GM12878 (cell line): ENCODE measurements at regions not wholly inside any gene's neighbourhood (a gene's known extent, or its start where the extent isn't known, plus 50 kb on each side); places are given as distances from the start of the nearest gene placed in this dataset.

Source experiments
- CBX3 ChIP-seq: fragments of 200-600 bp; sonication (generic); IDR thresholded peaks from 2 replicates; pipeline ENCODE4 v1.6.1; 2016; ENCODE audit warnings: low read depth, borderline replicate concordance
- EP300 ChIP-seq, 2 experiments: fragments of 150-350 bp in 1 of 2; IDR thresholded peaks; 2 replicates each; pipeline ENCODE4 v1.6.1; 2011 to 2012; ENCODE audit warnings: low read depth in 2 of 2, low read length in 2 of 2, borderline replicate concordance in 1 of 2, improper control_type of control experiment in 1 of 2, inconsistent platforms in 1 of 2; ENCODE audit not compliant: control insufficient read depth in 1 of 2
- EZH2 ChIP-seq: IDR thresholded peaks from 2 replicates; pipeline ENCODE4 v1.6.1; 2012; ENCODE audit warnings: low read depth, mild to moderate bottlenecking, control low read depth, inconsistent platforms, low read length, borderline replicate concordance; ENCODE audit not compliant: control insufficient read depth
- HDAC2 ChIP-seq: fragments of 200-600 bp; sonication (generic); IDR thresholded peaks from 2 replicates; pipeline ENCODE4 v1.6.1; 2017
- POLR2A ChIP-seq: IDR thresholded peaks from 2 replicates; pipeline ENCODE4 v1.6.1; 2011; ENCODE audit warnings: low read depth, mild to moderate bottlenecking, low read length
- RBBP5 ChIP-seq: fragments of 200-600 bp; sonication (generic); conservative IDR thresholded peaks from 2 replicates; pipeline ENCODE4 v1.6.1; 2016
- SUZ12 ChIP-seq: fragments of 200-600 bp; sonication (generic); IDR thresholded peaks from one replicate; pipeline ENCODE4 v1.6.1; 2018; ENCODE audit warnings: antibody characterized with exemption, mild to moderate bottlenecking; ENCODE audit not compliant: unreplicated experiment
- TAF1 ChIP-seq: IDR thresholded peaks from 2 replicates; pipeline ENCODE4 v1.6.1; 2011; ENCODE audit warnings: mild to moderate bottlenecking, low read depth, low read length, borderline replicate concordance
- TBL1XR1 ChIP-seq: IDR thresholded peaks from 2 replicates; pipeline ENCODE4 v1.6.1; 2012; ENCODE audit warnings: low read depth, low read length, improper control_type of control experiment
- TCF3 ChIP-seq: IDR thresholded peaks from 2 replicates; pipeline ENCODE4 v1.6.1; 2012; ENCODE audit warnings: low read depth, mild to moderate bottlenecking, low read length, borderline replicate concordance; ENCODE audit not compliant: insufficient read depth
- ZNF274 ChIP-seq: IDR thresholded peaks from one replicate; pipeline ENCODE4 v1.8.0; 2011; ENCODE audit not compliant: insufficient read length, insufficient read depth
- TF ChIP-seq, protein P1 (sequence below), 3 experiments: IDR thresholded peaks in 2 of 3; conservative IDR thresholded peaks in 1 of 3; 2 replicates each; pipeline ENCODE4 v1.5.1; 2011; ENCODE audit warnings: low read depth in 3 of 3, low read length in 3 of 3, mild to moderate bottlenecking in 3 of 3, control low read depth in 2 of 3, moderate library complexity in 2 of 3, inconsistent platforms in 1 of 3, mixed read lengths in 1 of 3; ENCODE audit not compliant: control insufficient read depth in 2 of 3, insufficient read depth in 1 of 3; ENCODE audit errors: extremely low read depth in 1 of 3

DNA sequence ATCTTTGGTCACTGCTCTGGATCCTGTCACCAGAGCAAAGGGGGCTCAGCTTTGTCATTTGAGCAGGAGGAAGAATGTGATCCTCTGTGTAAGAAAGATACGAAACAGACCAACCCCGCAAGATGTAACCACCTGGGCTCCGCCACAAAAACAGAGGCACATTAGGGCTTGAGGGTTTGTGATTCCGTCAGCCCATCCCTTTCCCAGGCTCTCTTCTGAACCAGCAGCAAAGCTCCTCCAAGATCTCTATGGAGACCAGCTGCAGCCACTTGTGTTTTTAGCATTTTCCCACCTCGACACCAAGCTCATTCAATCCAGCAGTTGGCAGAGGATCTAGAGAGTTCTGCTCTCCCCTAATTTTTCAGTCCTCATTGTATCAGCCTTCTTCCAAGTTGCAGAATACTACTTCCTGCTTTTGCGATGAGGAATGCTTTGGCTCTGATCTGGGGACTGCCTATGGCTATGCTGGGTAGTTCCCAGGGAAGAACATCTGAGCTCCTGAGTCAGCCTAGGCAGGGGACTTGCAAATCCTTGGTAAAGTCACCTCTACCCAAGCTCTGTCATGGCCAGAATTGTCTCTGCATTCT, 139.6 kb upstream of the RAB12 start:
- no peak for TF ChIP-seq RBBP5
- no peak for TF ChIP-seq ZNF274
- TF ChIP-seq POLR2A: no peak
- TF ChIP-seq EP300 (IDR thresholded peaks at IDR 0.05; ENCODE audit: borderline replicate concordance in 1 of 2, control insufficient read depth in 1 of 2, low read depth in 2 of 2, low read length in 2 of 2): no peak
- TF ChIP-seq HDAC2: no peak
- TF ChIP-seq, protein P1, sequence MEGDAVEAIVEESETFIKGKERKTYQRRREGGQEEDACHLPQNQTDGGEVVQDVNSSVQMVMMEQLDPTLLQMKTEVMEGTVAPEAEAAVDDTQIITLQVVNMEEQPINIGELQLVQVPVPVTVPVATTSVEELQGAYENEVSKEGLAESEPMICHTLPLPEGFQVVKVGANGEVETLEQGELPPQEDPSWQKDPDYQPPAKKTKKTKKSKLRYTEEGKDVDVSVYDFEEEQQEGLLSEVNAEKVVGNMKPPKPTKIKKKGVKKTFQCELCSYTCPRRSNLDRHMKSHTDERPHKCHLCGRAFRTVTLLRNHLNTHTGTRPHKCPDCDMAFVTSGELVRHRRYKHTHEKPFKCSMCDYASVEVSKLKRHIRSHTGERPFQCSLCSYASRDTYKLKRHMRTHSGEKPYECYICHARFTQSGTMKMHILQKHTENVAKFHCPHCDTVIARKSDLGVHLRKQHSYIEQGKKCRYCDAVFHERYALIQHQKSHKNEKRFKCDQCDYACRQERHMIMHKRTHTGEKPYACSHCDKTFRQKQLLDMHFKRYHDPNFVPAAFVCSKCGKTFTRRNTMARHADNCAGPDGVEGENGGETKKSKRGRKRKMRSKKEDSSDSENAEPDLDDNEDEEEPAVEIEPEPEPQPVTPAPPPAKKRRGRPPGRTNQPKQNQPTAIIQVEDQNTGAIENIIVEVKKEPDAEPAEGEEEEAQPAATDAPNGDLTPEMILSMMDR (IDR thresholded peaks at IDR 0.05 in 2 of 3, conservative IDR thresholded peaks at IDR 0.05 in 1 of 3; ENCODE audit: control insufficient read depth in 2 of 3, extremely low read depth in 1 of 3, insufficient read depth in 1 of 3, low read depth in 3 of 3, low read length in 3 of 3): no peak
- TF ChIP-seq SUZ12: no peak
- no peak for TF ChIP-seq TBL1XR1
- no peak for TF ChIP-seq TCF3
- no peak for TF ChIP-seq TAF1
- TF ChIP-seq CBX3: no peak
- TF ChIP-seq EZH2: no peak
